ENCODE measurements at regions not wholly inside any gene's neighbourhood (a gene's known extent, or its start where the extent isn't known, plus 50 kb on each side); places are given as distances from the start of the nearest gene placed in this dataset.

DNA sequence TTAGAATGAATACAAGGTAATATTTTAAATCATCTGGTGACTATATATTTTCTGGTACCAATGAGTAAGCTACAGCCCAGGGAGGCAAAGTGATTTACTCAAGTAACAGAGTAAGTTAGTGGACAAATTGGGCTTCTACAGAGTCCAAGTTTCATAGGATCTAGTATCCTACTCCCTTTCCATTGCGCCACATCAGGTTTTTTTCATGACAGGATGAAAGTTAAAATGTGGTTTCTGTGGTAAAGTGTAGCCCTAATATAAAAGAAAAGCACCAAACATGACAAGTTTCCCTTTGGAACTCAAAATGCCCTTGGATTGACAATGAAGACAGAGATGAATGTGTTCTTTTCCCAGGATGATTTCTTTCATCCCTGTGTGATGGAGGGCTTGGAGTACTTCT, 350.8 kb upstream of the ZNF385D start:
- TF ChIP-seq, protein P1, sequence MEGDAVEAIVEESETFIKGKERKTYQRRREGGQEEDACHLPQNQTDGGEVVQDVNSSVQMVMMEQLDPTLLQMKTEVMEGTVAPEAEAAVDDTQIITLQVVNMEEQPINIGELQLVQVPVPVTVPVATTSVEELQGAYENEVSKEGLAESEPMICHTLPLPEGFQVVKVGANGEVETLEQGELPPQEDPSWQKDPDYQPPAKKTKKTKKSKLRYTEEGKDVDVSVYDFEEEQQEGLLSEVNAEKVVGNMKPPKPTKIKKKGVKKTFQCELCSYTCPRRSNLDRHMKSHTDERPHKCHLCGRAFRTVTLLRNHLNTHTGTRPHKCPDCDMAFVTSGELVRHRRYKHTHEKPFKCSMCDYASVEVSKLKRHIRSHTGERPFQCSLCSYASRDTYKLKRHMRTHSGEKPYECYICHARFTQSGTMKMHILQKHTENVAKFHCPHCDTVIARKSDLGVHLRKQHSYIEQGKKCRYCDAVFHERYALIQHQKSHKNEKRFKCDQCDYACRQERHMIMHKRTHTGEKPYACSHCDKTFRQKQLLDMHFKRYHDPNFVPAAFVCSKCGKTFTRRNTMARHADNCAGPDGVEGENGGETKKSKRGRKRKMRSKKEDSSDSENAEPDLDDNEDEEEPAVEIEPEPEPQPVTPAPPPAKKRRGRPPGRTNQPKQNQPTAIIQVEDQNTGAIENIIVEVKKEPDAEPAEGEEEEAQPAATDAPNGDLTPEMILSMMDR (IDR thresholded peaks at IDR 0.05): no peak
- no peak for TF ChIP-seq ZFX (IDR thresholded peaks at IDR 0.05; ENCODE audit: borderline replicate concordance)

Data from 22Rv1 (cell line).